Stimulated activated CD8-positive, alpha-beta memory T cell treated with anti-CD3 and anti-CD28 coated beads, Interleukin-4, amount 100 ng/mL, for 24 hours (primary cell): ENCODE measurements at regions not wholly inside any gene's neighbourhood (a gene's known extent, or its start where the extent isn't known, plus 50 kb on each side); places are given as distances from the start of the nearest gene placed in this dataset.
"Not testable (repeated sequence)": the region's sequence is repeated elsewhere in the genome, so short reads cannot be mapped to it uniquely, and the experiment has no call there.

Experiments used
- DNase-seq: peaks from one replicate; pipeline ENCODE4 v3.0.0-alpha.2; 2020; ENCODE audit warnings: low read depth

DNA sequence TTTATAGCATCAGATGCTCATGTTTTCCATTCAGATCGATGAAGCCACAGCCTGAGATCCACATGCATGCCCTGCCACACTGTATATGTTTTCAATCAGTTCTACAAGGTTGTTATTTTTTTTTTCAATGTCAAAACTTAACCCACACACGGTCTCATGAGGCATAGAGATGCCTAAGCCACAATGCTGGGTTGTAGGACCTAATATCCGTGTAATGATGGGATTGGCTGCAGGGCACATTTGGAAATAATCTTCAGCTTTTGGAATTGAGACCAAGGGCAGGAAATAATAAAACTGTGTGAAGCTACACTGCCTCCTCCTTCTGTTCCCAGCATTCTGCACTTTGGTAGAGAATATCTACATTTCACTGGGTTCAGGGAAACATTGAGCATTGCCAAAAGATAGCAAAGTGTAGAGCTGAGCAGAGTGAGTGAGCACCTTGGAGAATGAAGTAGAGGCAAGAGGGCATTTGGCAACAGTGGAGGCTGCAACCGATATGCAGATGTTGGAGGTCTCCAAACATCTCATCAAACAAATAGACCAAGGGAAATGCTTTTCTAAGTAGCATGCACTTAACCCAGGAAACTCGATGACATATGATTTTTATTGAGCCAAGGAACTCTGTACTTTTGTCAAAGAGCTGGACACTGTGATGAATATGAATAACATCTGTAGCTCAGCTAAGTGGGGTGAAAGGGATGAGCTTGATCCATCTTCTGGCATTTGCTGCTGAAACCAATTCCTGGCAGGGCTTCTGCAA is 176.7 kb downstream of the LYPLAL1 start:
- no peak for DNase-seq

DNA sequence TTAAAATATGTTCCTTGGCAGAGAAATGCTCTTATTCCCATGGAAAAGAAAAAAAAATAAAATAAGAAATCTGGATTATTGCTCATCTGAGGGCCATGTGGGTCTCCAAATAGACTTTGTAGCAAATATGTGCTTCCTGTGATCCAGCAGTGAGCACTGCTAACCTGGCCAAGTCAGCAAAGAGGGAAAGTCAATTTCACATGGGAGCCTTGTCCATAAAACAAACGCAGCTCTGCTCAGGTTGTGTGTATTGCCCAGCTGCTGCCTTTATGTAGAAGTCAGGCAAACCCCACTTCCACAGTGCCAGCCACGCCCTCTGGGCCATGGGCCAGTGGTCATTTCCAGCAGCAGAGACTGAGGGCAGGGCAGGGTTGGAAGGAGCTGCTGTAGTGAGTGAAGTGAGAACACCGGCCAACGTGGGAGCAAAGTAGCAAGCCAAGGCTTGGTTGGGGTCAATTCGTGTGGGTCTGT is 174.3 kb downstream of the LYPLAL1 start:
- no peak for DNase-seq

DNA sequence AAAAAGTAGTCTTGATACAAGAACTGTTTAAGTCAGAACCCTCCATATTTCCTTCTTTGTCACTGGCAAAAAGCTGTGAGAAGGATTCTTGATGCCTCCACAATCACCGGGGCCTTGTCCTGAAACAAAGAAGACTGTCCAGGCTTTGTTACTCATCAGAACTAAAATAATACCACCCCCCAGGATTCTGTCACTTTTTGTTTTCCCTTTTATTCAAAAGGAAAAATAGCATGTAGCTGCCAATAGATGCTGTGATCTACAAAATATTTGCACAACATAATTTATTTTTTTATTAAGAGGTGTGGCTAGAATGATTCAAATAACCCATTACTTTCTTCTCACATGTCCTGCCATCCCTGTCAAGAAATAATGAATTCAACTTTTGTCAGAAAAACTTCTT is 173.7 kb downstream of the LYPLAL1 start:
- DNase-seq = no peak

DNA sequence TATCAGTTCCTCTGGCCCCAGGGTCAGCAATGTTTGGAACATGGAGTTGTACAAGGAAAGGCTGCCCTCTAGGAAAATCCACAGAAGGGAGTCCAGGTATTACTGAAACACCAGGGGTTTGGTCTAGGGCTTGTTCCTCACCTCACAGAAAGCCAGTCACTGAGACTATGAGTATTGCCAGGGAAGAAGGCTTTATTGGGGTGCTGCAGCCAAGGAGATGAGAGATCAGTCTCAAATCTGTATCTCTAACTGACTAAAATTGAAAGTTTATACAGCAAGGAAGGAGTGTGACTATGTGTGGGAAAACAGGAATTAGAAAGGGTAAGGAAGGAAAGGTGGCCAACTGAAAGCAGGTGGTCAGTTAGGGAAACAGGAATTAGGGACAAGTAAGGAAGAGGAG is 172.3 kb downstream of the LYPLAL1 start:
- DNase-seq = no peak

DNA sequence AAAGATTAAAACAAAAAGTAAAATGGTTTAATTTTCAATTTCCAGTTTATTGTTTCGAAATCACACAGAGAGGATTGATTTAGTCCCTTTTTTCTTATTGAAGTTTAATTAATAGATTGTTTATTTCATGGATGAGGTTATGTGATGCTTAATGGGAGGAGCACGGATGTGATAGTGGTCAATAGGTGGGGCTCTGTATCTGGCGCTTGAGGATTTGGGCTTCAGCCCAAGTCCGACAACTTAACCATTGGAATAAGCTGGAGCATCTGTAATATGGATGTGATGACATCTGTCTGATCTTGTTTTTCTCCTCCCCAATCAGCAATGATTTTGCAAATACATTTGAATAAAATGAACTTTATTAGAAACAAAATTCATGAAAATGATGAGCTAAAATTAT is 169.2 kb downstream of the LYPLAL1 start:
- DNase-seq = no peak

DNA sequence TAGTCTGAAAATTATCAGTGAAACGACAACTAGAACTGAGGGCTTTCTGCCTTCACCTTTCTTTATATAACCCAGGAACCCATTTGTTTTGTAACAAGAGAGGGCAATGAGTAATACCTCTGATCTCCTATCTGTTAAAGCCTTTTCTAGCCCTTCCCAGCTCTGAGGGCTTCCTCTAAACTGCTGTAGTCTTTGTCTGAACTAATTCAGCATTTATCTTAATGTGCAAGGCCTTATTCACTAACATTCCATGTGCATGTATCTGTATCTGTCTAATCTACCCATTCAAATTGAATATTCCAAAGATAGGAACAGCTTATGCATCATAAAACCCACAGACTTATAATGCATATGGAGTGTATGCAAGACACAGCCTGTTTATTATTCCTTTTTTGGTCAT is 167.1 kb downstream of the LYPLAL1 start:
- no peak for DNase-seq

DNA sequence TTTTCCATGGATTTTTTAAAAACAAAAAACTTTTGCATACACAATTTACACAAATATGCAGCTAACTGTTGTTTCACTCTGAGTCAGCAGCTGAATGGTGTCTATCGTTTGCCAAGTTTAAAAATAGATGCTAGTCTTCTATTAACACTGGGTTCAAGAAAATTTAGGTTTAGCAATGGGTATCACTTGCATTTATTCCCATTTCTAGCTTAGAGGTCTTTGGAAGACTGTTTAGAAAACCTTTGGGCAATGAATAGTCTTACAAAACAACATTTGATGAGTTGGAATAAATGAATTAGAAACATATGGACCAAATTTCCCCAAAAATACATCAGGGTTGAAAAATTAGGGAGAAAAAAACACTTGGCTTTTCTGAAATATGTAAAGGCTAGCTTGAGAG is 165.8 kb downstream of the LYPLAL1 start:
- no peak for DNase-seq

DNA sequence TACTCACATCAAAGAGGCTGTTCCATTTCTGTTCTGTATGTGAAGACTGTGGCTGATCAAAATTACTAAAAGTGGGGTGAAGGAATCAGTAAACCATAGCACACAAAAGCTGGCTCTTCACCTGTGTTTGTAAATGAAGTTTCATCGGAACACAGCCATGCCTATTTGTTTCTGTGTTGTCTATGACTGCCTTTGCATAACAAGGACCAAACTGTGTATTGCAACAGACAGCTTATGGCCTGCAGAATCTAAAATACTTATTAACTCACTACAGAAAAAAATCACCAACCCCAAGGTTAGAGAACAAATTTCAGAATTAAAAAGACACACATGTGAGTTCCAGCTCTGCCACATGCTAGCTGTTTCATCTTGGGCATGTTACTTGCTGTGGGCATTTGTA is 163.9 kb downstream of the LYPLAL1 start:
- DNase-seq = no peak

DNA sequence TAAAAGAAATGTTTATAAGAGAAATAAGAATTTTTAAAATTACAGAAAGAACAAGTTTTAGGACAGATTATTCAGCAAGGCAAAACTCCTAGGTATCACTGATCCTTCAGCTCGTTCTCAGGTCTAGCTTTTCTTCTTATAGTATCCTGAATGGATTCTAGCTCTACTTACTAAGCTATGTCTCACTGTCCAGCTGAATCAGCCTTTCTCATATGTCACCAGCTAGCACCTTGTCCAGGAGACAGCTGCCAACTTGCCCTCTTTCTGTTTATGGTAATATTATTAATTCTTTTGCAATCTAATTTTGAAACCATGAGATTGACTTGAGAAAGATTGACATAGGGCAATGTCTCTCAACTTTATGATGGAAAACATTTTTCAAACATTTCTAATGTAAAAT is 159.9 kb downstream of the LYPLAL1 start:
- no peak for DNase-seq

DNA sequence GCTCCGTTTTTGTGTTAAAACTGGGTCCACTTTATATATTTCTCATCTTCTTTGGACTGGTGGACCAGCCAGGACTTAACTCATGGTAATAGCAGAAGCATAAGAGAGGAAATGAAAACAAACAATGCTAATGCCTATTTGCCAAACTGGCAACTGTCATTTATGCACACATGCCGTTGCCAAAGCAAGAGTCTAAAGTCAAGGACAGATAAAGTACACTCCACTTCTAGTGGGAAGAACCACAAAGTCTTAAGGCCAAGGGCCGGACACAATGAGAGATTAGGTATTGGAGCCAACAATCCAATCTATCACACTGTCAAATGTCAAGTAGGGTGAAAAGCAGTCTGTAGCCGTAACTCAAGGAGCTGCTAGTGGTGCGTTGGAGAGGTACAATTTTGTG is 157.7 kb downstream of the LYPLAL1 start:
- no peak for DNase-seq

DNA sequence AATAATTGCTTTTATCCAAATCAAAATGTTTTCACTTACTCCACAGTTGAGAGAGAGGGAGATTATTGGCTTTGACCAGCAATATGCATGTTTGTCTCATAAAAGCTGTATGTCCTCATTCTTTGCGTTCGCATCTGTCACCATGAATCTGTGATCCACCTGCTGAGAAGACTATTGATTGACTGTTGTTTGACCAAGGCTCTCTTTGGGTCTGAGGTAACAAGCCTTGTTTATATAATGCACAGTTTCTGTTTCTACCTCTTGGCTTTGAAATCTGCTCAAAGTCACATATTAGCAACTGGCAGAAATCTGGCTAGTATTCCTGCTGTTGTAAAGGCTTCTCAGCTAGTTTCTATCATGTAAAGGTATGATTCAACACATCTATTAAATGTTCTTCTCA is 157.0 kb downstream of the LYPLAL1 start:
- no peak for DNase-seq

DNA sequence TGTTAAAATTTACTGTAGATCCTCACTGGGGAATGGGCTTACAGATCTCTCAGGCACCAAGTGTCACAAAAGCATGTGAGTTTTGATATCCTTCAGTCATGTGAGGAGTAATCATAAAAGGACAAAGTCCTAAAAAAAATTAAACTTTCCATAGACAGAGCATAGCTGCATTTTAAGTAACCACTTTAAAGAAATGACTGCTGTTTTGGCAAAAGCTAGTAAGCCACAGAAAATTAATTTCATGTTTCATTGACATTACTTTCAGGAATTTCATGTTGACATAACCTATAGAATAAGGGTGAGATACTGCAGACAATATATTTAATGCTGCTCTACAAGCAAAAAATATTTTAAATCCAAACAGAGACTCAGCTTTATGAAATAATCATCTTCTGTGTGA is 156.3 kb downstream of the LYPLAL1 start:
- no peak for DNase-seq

DNA sequence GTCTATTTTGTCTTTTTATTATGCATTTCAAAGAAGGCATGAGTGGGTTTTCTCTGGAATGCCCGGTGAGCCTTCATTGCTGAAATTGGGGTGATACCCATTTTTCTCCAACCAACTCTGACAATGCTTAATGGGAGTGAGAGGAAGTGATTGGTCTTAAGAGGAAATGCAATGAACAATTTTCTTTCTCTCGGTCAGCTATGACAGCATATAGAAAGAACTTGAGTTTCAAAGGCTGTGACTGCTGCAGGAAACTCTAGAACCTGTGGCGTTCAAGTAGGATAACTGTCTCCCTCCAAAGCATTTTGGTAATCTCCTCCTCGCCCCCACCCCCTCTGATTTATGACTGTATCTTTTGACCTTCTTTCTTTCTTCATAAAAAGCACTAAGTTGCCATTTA is 155.9 kb downstream of the LYPLAL1 start:
- no peak for DNase-seq

DNA sequence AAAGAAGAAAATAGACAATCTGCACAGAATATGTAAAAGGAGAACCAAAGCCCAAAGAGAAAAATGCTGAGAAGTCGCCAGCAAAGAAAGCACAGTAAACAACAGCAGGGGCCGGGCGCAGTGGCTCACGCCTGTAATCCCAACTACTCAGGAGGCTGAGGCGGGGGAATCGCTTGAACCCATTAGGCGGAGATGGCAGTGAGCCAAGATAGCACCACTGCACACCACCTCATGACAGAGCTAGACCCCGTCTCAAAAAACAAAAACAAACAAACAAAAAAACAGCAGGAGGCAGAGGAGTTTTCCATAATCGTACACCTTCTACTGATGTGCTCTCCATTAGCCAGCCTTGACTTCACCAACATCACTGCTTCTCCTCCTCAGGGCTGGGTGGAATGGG is 153.2 kb downstream of the LYPLAL1 start:
- no peak for DNase-seq

DNA sequence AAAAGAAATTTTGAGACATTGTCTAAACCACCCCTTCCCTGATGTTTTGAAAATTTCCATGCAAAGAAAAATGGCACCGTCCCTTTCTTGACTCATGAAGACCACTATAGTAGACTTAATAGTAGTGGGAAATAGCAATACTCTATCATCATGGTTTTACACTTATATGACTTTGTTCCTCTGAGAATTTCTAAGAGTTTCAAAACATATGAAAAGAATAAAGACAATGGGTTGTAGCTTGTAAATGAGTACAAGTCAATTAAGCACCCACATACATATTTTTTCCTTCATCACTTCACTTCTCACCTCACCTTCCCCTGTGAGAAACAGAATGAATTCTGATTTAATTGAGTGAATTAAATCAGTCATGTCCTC is 151.7 kb downstream of the LYPLAL1 start:
- no peak for DNase-seq

DNA sequence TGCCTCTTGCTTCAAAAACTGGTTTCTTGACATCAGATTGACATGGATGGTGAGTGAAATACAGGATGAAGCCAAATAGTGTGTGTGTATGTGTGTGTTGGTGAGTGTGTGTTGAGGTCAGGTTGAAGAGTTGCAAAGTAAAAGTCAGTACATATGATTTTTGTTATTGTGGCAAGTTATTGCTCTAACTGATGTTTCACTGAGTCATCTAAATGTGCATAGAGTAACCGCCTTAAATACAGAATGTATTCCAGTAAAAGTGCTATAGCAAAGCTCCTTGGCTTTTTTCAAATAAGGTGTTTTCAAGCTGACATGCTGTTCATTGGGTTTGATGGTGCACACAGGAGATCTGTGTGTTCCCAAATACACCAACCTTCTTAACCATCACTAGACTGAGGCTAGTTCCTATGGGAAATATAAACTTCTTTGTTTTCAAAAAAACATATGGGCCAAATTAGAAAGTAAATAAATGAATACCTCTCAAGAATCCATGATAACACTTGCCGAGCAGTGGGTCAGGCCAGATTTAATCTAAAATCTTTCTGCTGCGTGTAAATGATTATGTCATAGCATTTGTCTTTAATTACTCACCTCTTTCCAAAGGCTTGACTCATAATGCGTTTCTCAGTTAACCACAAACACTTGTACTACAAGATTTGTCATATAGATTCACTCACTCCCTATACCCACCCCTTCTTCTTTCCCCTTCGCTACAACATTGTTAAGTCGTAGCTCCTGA is 151.1 kb downstream of the LYPLAL1 start:
- no peak for DNase-seq

DNA sequence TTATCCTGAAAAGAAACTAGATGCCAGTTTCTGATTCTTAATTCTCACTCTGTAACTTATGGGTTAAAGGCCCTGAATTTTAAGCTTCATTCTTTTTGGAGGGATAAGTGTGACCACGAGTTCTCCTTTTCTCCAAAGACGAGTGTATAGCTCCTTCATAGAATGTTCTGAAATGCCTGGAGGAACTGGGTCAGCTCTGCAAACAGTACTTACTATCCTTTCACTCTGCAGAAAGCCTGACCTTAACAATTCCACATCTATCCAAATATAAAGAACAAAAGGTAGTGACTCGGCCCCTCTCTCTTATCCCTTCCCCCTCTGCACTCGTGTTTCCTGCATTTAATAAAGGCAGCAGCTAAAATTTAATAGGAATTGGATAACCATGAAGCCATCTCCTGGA is 150.5 kb downstream of the LYPLAL1 start:
- no peak for DNase-seq

DNA sequence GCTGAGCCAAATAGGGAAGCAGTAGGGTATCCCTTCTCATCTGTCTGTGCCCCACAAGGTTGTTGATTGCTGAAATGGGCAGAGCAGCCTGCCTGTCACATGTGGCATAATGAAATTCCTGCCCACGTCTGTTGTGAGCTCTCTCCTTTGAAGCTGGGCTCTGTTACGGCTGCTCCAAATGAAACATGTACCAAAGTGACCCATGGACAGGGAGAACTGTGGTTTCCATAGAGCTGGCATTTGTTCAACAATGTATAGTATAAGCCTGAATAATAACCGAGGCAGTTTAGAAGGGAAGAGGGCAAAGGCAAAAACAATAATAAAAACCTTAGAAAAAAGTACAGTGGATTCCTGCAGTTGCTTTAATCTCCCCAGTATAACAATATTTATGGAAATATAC is 149.7 kb downstream of the LYPLAL1 start:
- no peak for DNase-seq

DNA sequence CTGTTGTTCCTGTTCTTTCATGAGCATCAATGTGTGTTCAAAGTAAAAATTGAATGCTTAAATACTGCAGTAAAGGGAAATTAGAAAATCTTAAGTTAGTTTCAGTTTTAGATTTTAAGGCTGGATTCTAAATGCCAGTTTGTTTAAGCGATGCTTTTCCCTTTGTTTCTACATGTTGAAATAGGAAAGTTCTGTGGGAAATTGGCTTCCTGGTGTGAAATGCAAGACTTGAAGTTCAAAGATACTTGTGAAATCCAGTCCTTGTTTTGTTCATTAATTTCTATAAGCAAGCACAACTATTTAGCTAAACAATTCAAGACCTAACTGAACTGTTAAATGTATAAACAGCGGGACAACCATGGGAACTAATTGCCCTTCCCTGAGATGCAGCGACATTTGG is 149.1 kb downstream of the LYPLAL1 start:
- no peak for DNase-seq

DNA sequence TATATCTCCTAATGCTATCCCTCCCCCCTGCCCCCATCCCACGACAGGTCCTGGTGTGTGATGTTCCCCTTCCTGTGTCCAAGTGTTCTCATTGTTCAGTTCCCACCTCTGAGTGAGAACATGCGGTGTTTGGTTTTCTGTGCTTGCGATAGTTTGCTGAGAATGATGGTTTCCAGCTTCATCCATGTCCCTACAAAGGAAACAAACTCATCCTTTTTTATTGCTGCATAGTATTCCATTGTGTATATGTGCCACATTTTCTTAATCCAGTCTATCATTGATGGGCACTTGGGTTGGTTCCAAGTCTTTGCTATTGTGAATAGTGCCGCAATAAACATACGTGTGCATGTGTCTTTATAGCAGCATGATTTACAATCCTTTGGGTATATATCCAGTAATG is 146.9 kb downstream of the LYPLAL1 start:
- not testable (repeated sequence) for DNase-seq

DNA sequence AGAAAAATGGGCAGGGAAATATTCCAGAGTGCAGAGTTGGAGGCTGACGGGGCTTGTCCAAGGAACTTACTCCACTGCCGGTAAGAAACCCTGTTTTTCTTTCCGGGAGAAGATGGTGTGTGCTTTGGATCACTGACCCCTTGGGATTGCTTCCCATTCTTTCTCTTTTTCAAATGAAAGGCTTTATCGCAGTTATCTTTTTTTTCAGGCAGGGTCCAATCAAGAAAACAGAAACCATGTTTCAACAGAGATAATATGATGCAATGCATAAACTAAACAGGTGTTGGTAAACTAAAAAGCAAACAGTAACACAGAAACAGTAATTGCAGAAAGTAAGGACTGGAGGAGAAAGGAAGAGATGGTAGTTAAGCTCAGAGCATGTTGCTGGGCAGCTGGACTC is 145.1 kb downstream of the LYPLAL1 start:
- DNase-seq = no peak

DNA sequence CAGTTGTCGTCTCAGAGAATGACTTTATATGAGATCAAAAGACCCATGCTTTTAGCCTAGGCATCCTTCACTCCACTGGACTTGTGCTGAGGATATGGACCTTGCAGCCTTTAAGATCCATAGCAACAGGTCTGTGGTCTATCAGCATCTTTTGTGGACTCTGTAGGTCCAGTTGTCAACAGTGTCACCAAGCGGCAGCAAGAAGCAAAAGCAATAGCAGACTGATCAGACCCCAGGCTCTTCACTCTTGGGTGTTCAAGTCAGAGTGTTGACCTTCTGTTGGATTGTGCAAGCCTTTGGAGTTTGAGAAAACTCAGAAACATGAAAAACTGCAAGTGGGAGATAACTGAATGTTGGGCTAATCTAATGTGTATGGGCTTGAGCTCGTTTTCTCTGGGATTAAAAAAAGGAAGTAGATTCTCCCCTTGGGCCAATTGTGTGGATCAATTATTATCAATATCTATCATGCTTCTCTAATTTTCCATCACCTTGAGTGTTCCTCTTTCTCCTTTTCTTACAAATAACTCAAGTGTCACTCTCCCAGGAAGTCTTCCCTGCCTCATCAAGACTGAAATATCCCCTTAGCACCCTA is 144.2 kb downstream of the LYPLAL1 start:
- no peak for DNase-seq

DNA sequence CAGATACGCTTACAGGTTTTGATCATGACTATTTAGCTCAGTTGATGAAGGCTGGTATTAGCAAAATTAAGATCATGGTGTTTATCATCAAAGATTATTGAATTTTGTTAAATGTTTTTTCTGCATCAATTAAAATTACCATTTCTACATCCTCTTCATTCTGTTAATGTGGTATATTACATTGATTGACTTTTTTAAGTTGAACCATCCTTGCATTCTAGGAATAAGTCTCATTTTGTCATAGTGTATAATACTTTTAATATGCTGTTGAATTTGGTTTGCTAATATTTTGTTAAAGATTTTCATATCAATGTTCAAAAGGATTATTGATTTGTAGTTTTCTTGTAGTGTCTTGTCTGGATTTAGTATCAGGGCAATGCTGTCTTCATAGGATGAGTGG is 142.4 kb downstream of the LYPLAL1 start:
- no peak for DNase-seq
